ENCODE measurements at regions not wholly inside any gene's neighbourhood (a gene's known extent, or its start where the extent isn't known, plus 50 kb on each side); places are given as distances from the start of the nearest gene placed in this dataset.

DNA sequence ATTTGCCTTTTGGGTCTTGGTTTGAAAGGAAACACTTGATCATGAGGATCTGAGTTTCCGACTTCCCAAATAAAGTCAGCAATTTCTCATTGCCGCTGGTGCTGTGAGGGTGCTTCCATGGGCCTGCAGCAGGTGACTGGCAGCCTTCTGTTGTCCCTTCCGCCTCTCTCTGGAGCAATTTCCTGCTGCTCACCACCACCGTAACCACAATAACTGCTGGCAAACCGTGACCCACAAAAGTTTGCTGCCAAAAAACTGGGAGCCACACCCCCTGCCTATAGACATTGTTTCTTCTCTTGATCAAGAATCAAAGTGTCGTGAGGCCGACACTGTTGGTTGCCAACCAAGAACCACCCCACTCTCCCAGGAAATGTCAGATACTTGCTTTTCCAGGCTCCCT lies 164.0 kb downstream of the NR2F2 start:
- H3K36me3 ChIP-seq: no peaks in the 10 kb centered on the region
- TF ChIP-seq EP300 (IDR thresholded peaks at IDR 0.05): no peak
- no peak for TF ChIP-seq POLR2A (IDR thresholded peaks at IDR 0.05)
- no peak for TF ChIP-seq CTCF (IDR thresholded peaks at IDR 0.05)
- no peak overlapping the region for H3K27ac ChIP-seq
- no peak for DNase-seq (ENCODE audit: low spot score in 2 of 2)
- H3K4me3 ChIP-seq: no peak overlapping the region
- H3K4me1 ChIP-seq: no peaks in the 10 kb centered on the region
- no peaks in the 10 kb centered on the region for H3K9me3 ChIP-seq
- WGBS, 2 donors: 53 to 80% methylated on average over 7 of the region's 7 CpGs
- H3K27me3 ChIP-seq: no peaks in the 10 kb centered on the region

GRCh38 chr15:96495386-96495785 lies 164.9 kb downstream of the NR2F2 start:
- no peaks in the 10 kb centered on the region for H3K9me3 ChIP-seq
- 93 to 94% methylated on average over 5 of the region's 5 CpGs for whole genome bisulfite sequencing, 2 donors
- H3K27me3 ChIP-seq: no peaks in the 10 kb centered on the region
- TF ChIP-seq CTCF (IDR thresholded peaks at IDR 0.05): no peak
- no peak for TF ChIP-seq EP300 (IDR thresholded peaks at IDR 0.05)
- TF ChIP-seq POLR2A (IDR thresholded peaks at IDR 0.05): no peak
- no peak for DNase-seq (ENCODE audit: low spot score in 2 of 2)
- no peaks in the 10 kb centered on the region for H3K4me1 ChIP-seq
- H3K36me3 ChIP-seq: no peaks in the 10 kb centered on the region
- H3K4me3 ChIP-seq: no peak overlapping the region
- H3K27ac ChIP-seq: no peak overlapping the region

DNA sequence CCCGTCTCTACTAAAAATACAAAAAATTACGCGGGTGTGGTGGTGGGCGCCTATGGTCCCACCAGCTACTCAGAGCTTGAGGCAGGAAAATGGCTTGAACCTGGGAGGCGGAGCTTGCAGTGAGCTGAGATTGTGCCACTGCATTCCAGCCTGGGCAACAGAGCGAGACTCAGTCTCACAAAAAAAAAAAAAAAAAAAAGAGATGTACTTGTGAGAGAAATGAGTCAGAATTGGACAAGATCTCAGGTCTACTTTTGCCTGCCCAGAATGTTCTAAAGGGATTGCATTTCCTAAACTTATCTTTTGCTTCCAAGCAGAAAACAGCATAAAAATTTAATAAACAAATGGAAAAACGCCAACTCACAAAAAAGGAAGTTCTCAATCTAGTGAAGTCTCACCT lies 167.5 kb downstream of the NR2F2 start:
- 83 to 93% methylated on average over 7 of the region's 7 CpGs for WGBS, 2 donors
- no peaks in the 10 kb centered on the region for H3K27me3 ChIP-seq
- no peak for DNase-seq (ENCODE audit: low spot score in 2 of 2)

DNA sequence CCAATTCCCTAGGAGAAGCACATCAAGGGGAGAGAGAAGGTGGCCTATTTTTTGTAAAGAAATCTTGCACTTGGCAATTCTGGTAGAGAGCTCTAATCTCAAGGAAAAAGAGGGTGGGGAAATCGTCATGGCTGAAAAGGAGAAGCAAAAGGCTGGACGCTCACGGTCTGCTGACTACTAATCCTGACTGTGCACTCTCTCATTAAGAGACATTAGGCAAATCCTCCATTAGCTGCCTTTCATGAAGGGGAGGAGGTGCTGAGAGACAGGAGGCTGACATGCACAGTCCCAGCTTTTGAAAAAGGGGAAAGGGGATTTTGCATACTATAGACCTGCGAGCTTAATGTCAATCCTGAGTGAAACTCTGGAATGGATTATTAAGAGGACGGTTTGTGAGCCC lies 170.0 kb downstream of the NR2F2 start:
- Histone ChIP-seq H3K4me3 (no peak overlapping the region), H3K36me3 (no peaks in the 10 kb centered on the region), H3K4me1 (no peaks in the 10 kb centered on the region), H3K9me3 (no peaks in the 10 kb centered on the region), H3K27ac (no peak overlapping the region), H3K27me3 (no peaks in the 10 kb centered on the region)
- TF ChIP-seq CTCF (IDR thresholded peaks at IDR 0.05) (no peak), POLR2A (IDR thresholded peaks at IDR 0.05) (no peak), EP300 (IDR thresholded peaks at IDR 0.05) (no peak)
- no peak for DNase-seq (ENCODE audit: low spot score in 2 of 2)
- 72 to 80% methylated on average over 5 of the region's 5 CpGs for WGBS, 2 donors

More for the DNA sequence above, 167.5 kb downstream of the NR2F2 start:
- Histone ChIP-seq H3K27ac (no peak overlapping the region), H3K4me3 (no peak overlapping the region), H3K4me1 (no peaks in the 10 kb centered on the region), H3K9me3 (no peaks in the 10 kb centered on the region), H3K36me3 (no peaks in the 10 kb centered on the region)
- TF ChIP-seq POLR2A (IDR thresholded peaks at IDR 0.05) (no peak), EP300 (IDR thresholded peaks at IDR 0.05) (no peak)

- Histone ChIP-seq H3K27ac (no peak overlapping the region), H3K27me3 (no peaks in the 10 kb centered on the region), H3K4me1 (no peaks in the 10 kb centered on the region), H3K4me3 (no peak overlapping the region), H3K9me3 (no peaks in the 10 kb centered on the region), H3K36me3 (no peaks in the 10 kb centered on the region)
- no peak for TF ChIP-seq CTCF (IDR thresholded peaks at IDR 0.05)
- no peak for TF ChIP-seq POLR2A (IDR thresholded peaks at IDR 0.05)
- TF ChIP-seq EP300 (IDR thresholded peaks at IDR 0.05): no peak
- 93 to 94% methylated on average over 1 of the region's 1 CpG for WGBS, 2 donors
- no peak for DNase-seq (ENCODE audit: low spot score in 2 of 2)
Observed at GRCh38 chr15:96501362-96501761, 170.9 kb downstream of the NR2F2 start.

- Histone ChIP-seq H3K36me3 (no peaks in the 10 kb centered on the region), H3K27me3 (no peaks in the 10 kb centered on the region), H3K4me1 (no peaks in the 10 kb centered on the region), H3K9me3 (no peaks in the 10 kb centered on the region), H3K27ac (no peak overlapping the region), H3K4me3 (no peak overlapping the region)
- TF ChIP-seq CTCF (IDR thresholded peaks at IDR 0.05) (no peak), POLR2A (IDR thresholded peaks at IDR 0.05) (no peak), EP300 (IDR thresholded peaks at IDR 0.05) (no peak)
- WGBS, 2 donors: 85 to 87% methylated on average over 4 of the region's 4 CpGs
- DNase-seq (ENCODE audit: low spot score in 2 of 2): no peak
Observed at GRCh38 chr15:96502196-96502595, 171.7 kb downstream of the NR2F2 start.

Data from tibial nerve (tissue), 4 donors.